ENCODE measurements at regions not wholly inside any gene's neighbourhood (a gene's known extent, or its start where the extent isn't known, plus 50 kb on each side); places are given as distances from the start of the nearest gene placed in this dataset.

GRCh38 chr3:166052440-166052839, 215.2 kb upstream of the BCHE start:
- no peak for TF ChIP-seq E2F1 (CRISPR knock-in tag; IDR thresholded peaks at IDR 0.05)
- TF ChIP-seq, protein P1, sequence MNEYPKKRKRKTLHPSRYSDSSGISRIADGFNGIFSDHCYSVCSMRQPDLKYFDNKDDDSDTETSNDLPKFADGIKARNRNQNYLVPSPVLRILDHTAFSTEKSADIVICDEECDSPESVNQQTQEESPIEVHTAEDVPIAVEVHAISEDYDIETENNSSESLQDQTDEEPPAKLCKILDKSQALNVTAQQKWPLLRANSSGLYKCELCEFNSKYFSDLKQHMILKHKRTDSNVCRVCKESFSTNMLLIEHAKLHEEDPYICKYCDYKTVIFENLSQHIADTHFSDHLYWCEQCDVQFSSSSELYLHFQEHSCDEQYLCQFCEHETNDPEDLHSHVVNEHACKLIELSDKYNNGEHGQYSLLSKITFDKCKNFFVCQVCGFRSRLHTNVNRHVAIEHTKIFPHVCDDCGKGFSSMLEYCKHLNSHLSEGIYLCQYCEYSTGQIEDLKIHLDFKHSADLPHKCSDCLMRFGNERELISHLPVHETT (CRISPR knock-in tag; conservative IDR thresholded peaks at IDR 0.05) = no peak
- no peak for TF ChIP-seq E2F5 (CRISPR knock-in tag; conservative IDR thresholded peaks at IDR 0.05)
- TF ChIP-seq ZFP36 (IDR thresholded peaks at IDR 0.05; ENCODE audit: borderline replicate concordance, low read depth, low read length, partially characterized antibody) = no peak
- TF ChIP-seq MTF2 (CRISPR knock-in tag; IDR thresholded peaks at IDR 0.05; ENCODE audit: borderline replicate concordance) = no peak
- TF ChIP-seq, protein P2, sequence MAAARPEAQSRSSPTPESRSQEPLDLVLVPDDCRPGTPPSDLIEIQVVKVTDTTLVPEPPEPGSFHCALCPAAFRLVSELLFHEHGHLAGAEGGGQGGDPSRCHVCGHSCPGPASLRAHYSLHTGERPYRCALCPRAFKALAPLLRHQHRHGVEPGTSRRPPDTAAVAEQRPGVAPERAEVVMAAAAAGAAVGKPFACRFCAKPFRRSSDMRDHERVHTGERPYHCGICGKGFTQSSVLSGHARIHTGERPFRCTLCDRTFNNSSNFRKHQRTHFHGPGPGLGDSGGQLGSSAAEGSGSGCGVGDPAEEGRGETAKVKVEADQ (CRISPR knock-in tag; IDR thresholded peaks at IDR 0.05; ENCODE audit: borderline replicate concordance) = no peak
- no peak for TF ChIP-seq ATM (IDR thresholded peaks at IDR 0.05; ENCODE audit: borderline replicate concordance)
- TF ChIP-seq CTCF (CRISPR knock-in tag; IDR thresholded peaks at IDR 0.05) = peak; percentile 23
- no peak for TF ChIP-seq ZNF782 (CRISPR knock-in tag; IDR thresholded peaks at IDR 0.05; ENCODE audit: borderline replicate concordance)
- no peak for TF ChIP-seq POLR2A (IDR thresholded peaks at IDR 0.05; ENCODE audit: insufficient read depth in 1 of 2, low read depth in 2 of 2, low read length in 2 of 2)
- no peak for TF ChIP-seq STAT5B (CRISPR knock-in tag; IDR thresholded peaks at IDR 0.05)

Data from HepG2 (cell line).